ENCODE measurements at regions not wholly inside any gene's neighbourhood (a gene's known extent, or its start where the extent isn't known, plus 50 kb on each side); places are given as distances from the start of the nearest gene placed in this dataset.

DNA sequence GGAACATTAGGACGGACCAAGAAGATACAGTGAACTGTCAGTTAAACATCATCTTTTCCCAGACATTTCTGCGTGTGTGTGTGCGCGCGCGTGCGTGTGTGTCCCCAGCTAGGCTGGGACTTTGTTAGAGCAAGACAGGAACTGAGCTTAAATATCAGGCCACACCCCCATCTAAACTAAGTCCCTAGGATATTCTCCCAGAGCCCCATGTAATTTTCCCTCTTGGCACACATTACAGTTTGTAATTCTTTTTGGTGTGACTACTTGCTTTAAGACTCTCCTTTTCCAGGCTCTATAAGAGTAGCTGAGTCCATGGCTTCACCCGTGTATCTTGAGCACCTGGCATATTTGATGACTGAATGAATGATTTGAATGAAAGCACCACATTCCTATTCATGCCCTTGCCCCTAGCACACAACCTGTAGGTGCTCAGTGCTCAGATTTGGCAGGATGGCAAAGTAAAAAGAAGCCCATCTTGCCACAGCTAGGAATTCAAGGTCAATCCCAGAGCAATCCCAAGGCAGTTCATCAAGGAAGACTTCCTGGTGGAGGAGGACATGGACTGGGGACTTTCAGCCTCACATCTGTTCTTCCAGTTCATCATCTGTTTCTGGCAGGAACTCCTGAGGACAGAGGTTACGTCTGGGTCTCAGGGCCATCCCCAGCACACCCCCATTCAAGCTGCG is 69.2 kb downstream of the MRPL14 start:
- Histone ChIP-seq H3K79me2 (ENCODE audit: insufficient read depth, low read length) (no peaks in the 10 kb centered on the region), H3K27me3 (ENCODE audit: insufficient read depth, low read length, poor library complexity) (no peaks in the 10 kb centered on the region), H3K4me3 (ENCODE audit: low read depth in 1 of 2, low read length in 2 of 2) (no peak overlapping the region), H3K27ac (ENCODE audit: low read length) (no peak overlapping the region), H3K4me1 (ENCODE audit: insufficient read depth, low read length) (no peaks in the 10 kb centered on the region), H2AFZ (ENCODE audit: low read depth, low read length) (no peak overlapping the region), H3K9me3 (ENCODE audit: insufficient read depth, low read length, severe bottlenecking) (no peaks in the 10 kb centered on the region), H3K9ac (ENCODE audit: low read depth, low read length) (no peak overlapping the region), H3K36me3 (ENCODE audit: insufficient read depth, low read length) (no peaks in the 10 kb centered on the region), H3K4me2 (ENCODE audit: insufficient read depth, low read length) (no peak overlapping the region), H4K20me1 (ENCODE audit: insufficient read depth, low read length) (no peaks in the 10 kb centered on the region)
- TF ChIP-seq CTCF (IDR thresholded peaks at IDR 0.05; ENCODE audit: borderline replicate concordance, extremely low read depth, low read length, poor library complexity, severe bottlenecking) (no peak), EZH2 (IDR thresholded peaks at IDR 0.05; ENCODE audit: borderline replicate concordance, low read depth, low read length, severe bottlenecking) (no peak)
- ATAC-seq (ENCODE audit: insufficient read depth, low read depth), result no peak
- DNase-seq, result no peak

- no peaks in the 10 kb centered on the region for H3K9me3 ChIP-seq (ENCODE audit: insufficient read depth, low read length, severe bottlenecking)
- TF ChIP-seq EZH2 (IDR thresholded peaks at IDR 0.05; ENCODE audit: borderline replicate concordance, low read depth, low read length, severe bottlenecking), result no peak
- no peak for TF ChIP-seq CTCF (IDR thresholded peaks at IDR 0.05; ENCODE audit: borderline replicate concordance, extremely low read depth, low read length, poor library complexity, severe bottlenecking)
- ATAC-seq (ENCODE audit: insufficient read depth, low read depth) (no peak), DNase-seq (no peak)
- no peak overlapping the region for H3K4me2 ChIP-seq (ENCODE audit: insufficient read depth, low read length)
- no peak overlapping the region for H3K9ac ChIP-seq (ENCODE audit: low read depth, low read length)
- H3K27ac ChIP-seq (ENCODE audit: low read length), result no peak overlapping the region
- H3K79me2 ChIP-seq (ENCODE audit: insufficient read depth, low read length), result no peaks in the 10 kb centered on the region
- no peak overlapping the region for H3K4me3 ChIP-seq (ENCODE audit: low read depth in 1 of 2, low read length in 2 of 2)
- no peaks in the 10 kb centered on the region for H3K4me1 ChIP-seq (ENCODE audit: insufficient read depth, low read length)
- H4K20me1 ChIP-seq (ENCODE audit: insufficient read depth, low read length), result no peaks in the 10 kb centered on the region
- H3K36me3 ChIP-seq (ENCODE audit: insufficient read depth, low read length), result no peaks in the 10 kb centered on the region
- no peak overlapping the region for H2AFZ ChIP-seq (ENCODE audit: low read depth, low read length)
- H3K27me3 ChIP-seq (ENCODE audit: insufficient read depth, low read length, poor library complexity), result no peaks in the 10 kb centered on the region
These were observed 69.9 kb downstream of the MRPL14 start for GRCh38 chr6:44057238-44057930.

- Histone ChIP-seq H3K9ac (ENCODE audit: low read depth, low read length) (no peak overlapping the region), H3K36me3 (ENCODE audit: insufficient read depth, low read length) (no peaks in the 10 kb centered on the region), H4K20me1 (ENCODE audit: insufficient read depth, low read length) (no peaks in the 10 kb centered on the region), H3K27ac (ENCODE audit: low read length) (no peak overlapping the region), H3K4me2 (ENCODE audit: insufficient read depth, low read length) (no peak overlapping the region), H3K9me3 (ENCODE audit: insufficient read depth, low read length, severe bottlenecking) (no peaks in the 10 kb centered on the region), H2AFZ (ENCODE audit: low read depth, low read length) (no peak overlapping the region), H3K79me2 (ENCODE audit: insufficient read depth, low read length) (no peaks in the 10 kb centered on the region), H3K27me3 (ENCODE audit: insufficient read depth, low read length, poor library complexity) (no peaks in the 10 kb centered on the region), H3K4me1 (ENCODE audit: insufficient read depth, low read length) (no peaks in the 10 kb centered on the region), H3K4me3 (ENCODE audit: low read depth in 1 of 2, low read length in 2 of 2) (no peak overlapping the region)
- TF ChIP-seq CTCF (IDR thresholded peaks at IDR 0.05; ENCODE audit: borderline replicate concordance, extremely low read depth, low read length, poor library complexity, severe bottlenecking), result no peak
- TF ChIP-seq EZH2 (IDR thresholded peaks at IDR 0.05; ENCODE audit: borderline replicate concordance, low read depth, low read length, severe bottlenecking), result no peak
- DNase-seq, result no peak
- ATAC-seq (ENCODE audit: insufficient read depth, low read depth), result no peak
These were observed 70.6 kb downstream of the MRPL14 start for GRCh38 chr6:44056392-44057237.

Data from DND-41 (cell line).